ENCODE measurements at regions not wholly inside any gene's neighbourhood (a gene's known extent, or its start where the extent isn't known, plus 50 kb on each side); places are given as distances from the start of the nearest gene placed in this dataset.

- TF ChIP-seq REST (IDR thresholded peaks at IDR 0.05; ENCODE audit: insufficient read depth in 1 of 2, low read depth in 2 of 2, low read length in 2 of 2) (no peak), TAF1 (IDR thresholded peaks at IDR 0.05; ENCODE audit: borderline replicate concordance, insufficient read depth, low read length) (no peak), SIN3A (IDR thresholded peaks at IDR 0.05; ENCODE audit: borderline replicate concordance, insufficient read depth, low read length) (no peak), FOXP2 (optimal IDR thresholded peaks at IDR 0.05; ENCODE audit: borderline replicate concordance, extremely low read depth, extremely low read length, insufficient read depth) (no peak), POLR2AphosphoS5 (IDR thresholded peaks at IDR 0.05; ENCODE audit: low read depth, low read length) (no peak)
Observed at GRCh38 chr14:86662334-86662733, 1132.4 kb downstream of the FLRT2 start.

- TF ChIP-seq SIN3A (IDR thresholded peaks at IDR 0.05; ENCODE audit: borderline replicate concordance, insufficient read depth, low read length) (no peak), FOXP2 (optimal IDR thresholded peaks at IDR 0.05; ENCODE audit: borderline replicate concordance, extremely low read depth, extremely low read length, insufficient read depth) (no peak), REST (IDR thresholded peaks at IDR 0.05; ENCODE audit: insufficient read depth in 1 of 2, low read depth in 2 of 2, low read length in 2 of 2) (no peak), POLR2AphosphoS5 (IDR thresholded peaks at IDR 0.05; ENCODE audit: low read depth, low read length) (no peak), TAF1 (IDR thresholded peaks at IDR 0.05; ENCODE audit: borderline replicate concordance, insufficient read depth, low read length) (no peak)
Observed at GRCh38 chr14:86654558-86655184, 1124.7 kb downstream of the FLRT2 start.

- TF ChIP-seq SIN3A (IDR thresholded peaks at IDR 0.05; ENCODE audit: borderline replicate concordance, insufficient read depth, low read length) = no peak
- TF ChIP-seq POLR2AphosphoS5 (IDR thresholded peaks at IDR 0.05; ENCODE audit: low read depth, low read length) = no peak
- TF ChIP-seq FOXP2 (optimal IDR thresholded peaks at IDR 0.05; ENCODE audit: borderline replicate concordance, extremely low read depth, extremely low read length, insufficient read depth) = no peak
- no peak for TF ChIP-seq REST (IDR thresholded peaks at IDR 0.05; ENCODE audit: insufficient read depth in 1 of 2, low read depth in 2 of 2, low read length in 2 of 2)
- no peak for TF ChIP-seq TAF1 (IDR thresholded peaks at IDR 0.05; ENCODE audit: borderline replicate concordance, insufficient read depth, low read length)
Observed at GRCh38 chr14:86652526-86652925, 1122.6 kb downstream of the FLRT2 start.

- TF ChIP-seq SIN3A (IDR thresholded peaks at IDR 0.05; ENCODE audit: borderline replicate concordance, insufficient read depth, low read length) (no peak), POLR2AphosphoS5 (IDR thresholded peaks at IDR 0.05; ENCODE audit: low read depth, low read length) (no peak)
Observed at GRCh38 chr14:86646696-86647690, 1117.0 kb downstream of the FLRT2 start.

GRCh38 chr14:86646125-86646524 lies 1116.2 kb downstream of the FLRT2 start:
- TF ChIP-seq TAF1 (IDR thresholded peaks at IDR 0.05; ENCODE audit: borderline replicate concordance, insufficient read depth, low read length) (no peak), POLR2AphosphoS5 (IDR thresholded peaks at IDR 0.05; ENCODE audit: low read depth, low read length) (no peak), REST (IDR thresholded peaks at IDR 0.05; ENCODE audit: insufficient read depth in 1 of 2, low read depth in 2 of 2, low read length in 2 of 2) (no peak), SIN3A (IDR thresholded peaks at IDR 0.05; ENCODE audit: borderline replicate concordance, insufficient read depth, low read length) (no peak), FOXP2 (optimal IDR thresholded peaks at IDR 0.05; ENCODE audit: borderline replicate concordance, extremely low read depth, extremely low read length, insufficient read depth) (no peak)

Data from PFSK-1 (cell line).